HG03066 (cell line): ENCODE measurements at regions not wholly inside any gene's neighbourhood (a gene's known extent, or its start where the extent isn't known, plus 50 kb on each side); places are given as distances from the start of the nearest gene placed in this dataset.

Experiments
- ATAC-seq: cut with Tn5 transposase; IDR thresholded peaks from one replicate; pipeline ENCODE4 v1.9.1; 2021; ENCODE audit warnings: low read depth; ENCODE audit not compliant: unreplicated experiment

- ATAC-seq: no peak
Observed at GRCh38 chr10:78291722-78292121, 258.1 kb downstream of the RPS24 start.

- ATAC-seq: no peak
Observed at GRCh38 chr10:78292250-78292981, 258.8 kb downstream of the RPS24 start.

GRCh38 chr10:78292982-78293865, 259.6 kb downstream of the RPS24 start:
- ATAC-seq: no peak

- ATAC-seq: no peak
Observed at GRCh38 chr10:78295242-78295641, 261.6 kb downstream of the RPS24 start.

GRCh38 chr10:78296785-78297184, 263.1 kb downstream of the RPS24 start:
- ATAC-seq: no peak

GRCh38 chr10:78297997-78298396, 264.3 kb downstream of the RPS24 start:
- no peak for ATAC-seq

GRCh38 chr10:78298835-78299234, 265.2 kb downstream of the RPS24 start:
- no peak for ATAC-seq

- no peak for ATAC-seq
Observed at GRCh38 chr10:78299851-78300468, 266.3 kb downstream of the RPS24 start.

GRCh38 chr10:78300526-78300925, 266.9 kb downstream of the RPS24 start:
- ATAC-seq: no peak

GRCh38 chr10:78301481-78301880, 267.8 kb downstream of the RPS24 start:
- ATAC-seq: no peak

GRCh38 chr10:78301891-78302738, 268.5 kb downstream of the RPS24 start:
- ATAC-seq: no peak

GRCh38 chr10:78302739-78302988, 269.0 kb downstream of the RPS24 start:
- no peak for ATAC-seq

- peak; percentile 79 for ATAC-seq
Observed at GRCh38 chr10:78302989-78303854, 269.6 kb downstream of the RPS24 start.

- ATAC-seq: no peak
Observed at GRCh38 chr10:78304091-78305045, 270.7 kb downstream of the RPS24 start.

GRCh38 chr10:78305311-78305710, 271.6 kb downstream of the RPS24 start:
- ATAC-seq: no peak

GRCh38 chr10:78306358-78306757, 272.7 kb downstream of the RPS24 start:
- ATAC-seq: no peak

- ATAC-seq: no peak
Observed at GRCh38 chr10:78307576-78307975, 273.9 kb downstream of the RPS24 start.

GRCh38 chr10:78309536-78310237, 276.0 kb downstream of the RPS24 start:
- no peak for ATAC-seq
